Activated effector memory CD4-positive, alpha-beta T cell treated with Interleukin-2 at 50 U/mL for 16 hours (primary cell): ENCODE measurements at regions not wholly inside any gene's neighbourhood (a gene's known extent, or its start where the extent isn't known, plus 50 kb on each side); places are given as distances from the start of the nearest gene placed in this dataset.
"Not testable (repeated sequence)": the region's sequence is repeated elsewhere in the genome, so short reads cannot be mapped to it uniquely, and the experiment has no call there.

Experiments
- DNase-seq: peaks from one replicate; pipeline ENCODE4 v3.0.0-alpha.2; 2020

- no peak for DNase-seq
Observed at GRCh38 chr2:64924170-64924934, 64.8 kb upstream of the SLC1A4 start.

GRCh38 chr2:64925930-64926722 is 63.1 kb upstream of the SLC1A4 start:
- not testable (repeated sequence) for DNase-seq

GRCh38 chr2:64928813-64929212 is 60.4 kb upstream of the SLC1A4 start:
- no peak for DNase-seq

GRCh38 chr2:64929333-64929732 is 59.9 kb upstream of the SLC1A4 start:
- DNase-seq = no peak

GRCh38 chr2:64930258-64930671 is 58.9 kb upstream of the SLC1A4 start:
- DNase-seq = no peak

- no peak for DNase-seq
Observed at GRCh38 chr2:64931246-64932115, 57.7 kb upstream of the SLC1A4 start.

- no peak for DNase-seq
Observed at GRCh38 chr2:64932116-64932370, 57.2 kb upstream of the SLC1A4 start.

GRCh38 chr2:64932371-64933216 is 56.6 kb upstream of the SLC1A4 start:
- DNase-seq = no peak

GRCh38 chr2:64934530-64934929 is 54.7 kb upstream of the SLC1A4 start:
- no peak for DNase-seq

GRCh38 chr2:64936809-64937208 is 52.4 kb upstream of the SLC1A4 start:
- no peak for DNase-seq

- not testable (repeated sequence) for DNase-seq
Observed at GRCh38 chr2:64937314-64937686, 51.9 kb upstream of the SLC1A4 start.

- DNase-seq = no peak
Observed at GRCh38 chr2:64937687-64938491, 51.3 kb upstream of the SLC1A4 start.

GRCh38 chr2:64938607-64939285 is 50.5 kb upstream of the SLC1A4 start:
- no peak for DNase-seq

- no peak for DNase-seq
Observed at GRCh38 chr2:64939332-64939917, 49.8 kb upstream of the SLC1A4 start.
